GM06990 (cell line): ENCODE measurements at regions not wholly inside any gene's neighbourhood (a gene's known extent, or its start where the extent isn't known, plus 50 kb on each side); places are given as distances from the start of the nearest gene placed in this dataset.

Experiments used
- DNase-seq: peaks from one replicate; pipeline ENCODE4 v3.0.0-alpha.2; 2011; ENCODE audit not compliant: insufficient read length; ENCODE audit errors: extremely low read depth
- H3K27me3 ChIP-seq: replicated peaks from 2 replicates; pipeline ENCODE4 v1.6.0; 2011; ENCODE audit warnings: low read length; ENCODE audit not compliant: control insufficient read depth, insufficient read depth
- H3K36me3 ChIP-seq: 2 replicates; pipeline ENCODE4 v1.5.1; 2011; ENCODE audit warnings: low read length; ENCODE audit not compliant: control insufficient read depth, insufficient read depth
- H3K4me3 ChIP-seq: replicated peaks from 2 replicates; pipeline ENCODE4 v1.5.1; 2011; ENCODE audit warnings: low read depth, mild to moderate bottlenecking, control low read depth, low read length
- TF ChIP-seq, protein P1 (sequence below): IDR thresholded peaks from 2 replicates; pipeline ENCODE4 v1.5.1; 2011; ENCODE audit warnings: low read length, control low read depth, mild to moderate bottlenecking, inconsistent platforms; ENCODE audit not compliant: insufficient read depth, poor library complexity, severe bottlenecking

DNA sequence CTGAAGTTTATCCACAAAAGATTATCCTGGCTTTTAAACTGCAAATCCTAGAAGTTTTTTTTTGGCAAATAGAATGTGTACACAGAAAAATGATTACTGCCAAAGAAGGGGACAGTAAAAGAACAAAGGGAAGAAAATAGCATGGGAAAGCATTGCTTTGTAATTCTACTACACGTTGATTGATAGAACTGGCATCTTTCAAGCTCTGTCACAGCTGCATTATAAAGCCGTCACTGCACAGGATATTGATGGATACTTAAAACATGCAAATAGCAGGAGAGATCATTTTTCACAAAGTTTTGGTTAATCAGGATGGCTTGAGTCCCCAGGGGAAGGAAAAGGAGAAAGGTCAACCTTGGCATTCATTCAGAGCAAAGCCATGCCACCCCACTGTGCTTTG, 183.7 kb upstream of the RRP15 start:
- no peaks in the 10 kb centered on the region for H3K36me3 ChIP-seq
- TF ChIP-seq, protein P1, sequence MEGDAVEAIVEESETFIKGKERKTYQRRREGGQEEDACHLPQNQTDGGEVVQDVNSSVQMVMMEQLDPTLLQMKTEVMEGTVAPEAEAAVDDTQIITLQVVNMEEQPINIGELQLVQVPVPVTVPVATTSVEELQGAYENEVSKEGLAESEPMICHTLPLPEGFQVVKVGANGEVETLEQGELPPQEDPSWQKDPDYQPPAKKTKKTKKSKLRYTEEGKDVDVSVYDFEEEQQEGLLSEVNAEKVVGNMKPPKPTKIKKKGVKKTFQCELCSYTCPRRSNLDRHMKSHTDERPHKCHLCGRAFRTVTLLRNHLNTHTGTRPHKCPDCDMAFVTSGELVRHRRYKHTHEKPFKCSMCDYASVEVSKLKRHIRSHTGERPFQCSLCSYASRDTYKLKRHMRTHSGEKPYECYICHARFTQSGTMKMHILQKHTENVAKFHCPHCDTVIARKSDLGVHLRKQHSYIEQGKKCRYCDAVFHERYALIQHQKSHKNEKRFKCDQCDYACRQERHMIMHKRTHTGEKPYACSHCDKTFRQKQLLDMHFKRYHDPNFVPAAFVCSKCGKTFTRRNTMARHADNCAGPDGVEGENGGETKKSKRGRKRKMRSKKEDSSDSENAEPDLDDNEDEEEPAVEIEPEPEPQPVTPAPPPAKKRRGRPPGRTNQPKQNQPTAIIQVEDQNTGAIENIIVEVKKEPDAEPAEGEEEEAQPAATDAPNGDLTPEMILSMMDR, result no peak
- no peaks in the 10 kb centered on the region for H3K27me3 ChIP-seq
- no peak overlapping the region for H3K4me3 ChIP-seq
- no peak for DNase-seq

DNA sequence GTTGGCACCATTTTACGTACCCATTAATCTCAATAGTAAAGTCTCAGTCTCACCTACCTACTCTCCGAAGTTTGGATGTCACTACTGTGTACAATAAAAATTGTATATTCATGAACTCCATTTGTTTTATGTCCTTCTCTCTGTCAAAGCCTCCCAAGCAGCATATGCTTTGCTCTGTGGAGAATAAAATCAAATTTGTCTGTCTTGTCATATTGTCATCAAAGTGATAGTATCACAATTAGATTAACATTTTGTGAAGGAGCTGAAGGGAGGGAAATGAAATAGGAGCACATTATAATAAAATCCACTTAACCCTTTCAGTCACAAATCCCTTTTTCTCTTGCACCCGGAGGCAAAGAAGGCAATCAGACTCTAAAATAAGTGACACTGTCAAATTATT, 177.1 kb upstream of the RRP15 start:
- H3K4me3 ChIP-seq, result no peak overlapping the region
- H3K36me3 ChIP-seq, result no peaks in the 10 kb centered on the region
- no peak for DNase-seq
- H3K27me3 ChIP-seq, result no peaks in the 10 kb centered on the region
- TF ChIP-seq, protein P1, result no peak

DNA sequence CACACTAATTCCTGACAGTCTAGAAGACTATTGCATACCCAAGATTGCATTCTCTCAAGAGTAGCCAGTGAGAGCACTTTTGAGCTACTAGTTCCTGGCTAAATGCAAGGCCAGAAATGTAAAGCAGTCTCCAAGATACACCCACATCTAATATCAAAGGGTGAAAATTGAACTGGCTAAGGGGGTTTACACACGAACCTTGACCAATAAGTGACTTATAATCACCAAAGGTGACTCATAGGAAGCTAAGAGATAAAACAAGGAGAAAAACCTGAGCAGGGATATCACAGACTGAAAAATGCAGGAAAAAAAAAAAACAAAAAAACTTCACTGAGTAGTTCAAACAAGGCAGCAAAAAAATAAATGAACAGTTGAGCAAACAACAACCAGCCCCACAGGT, 172.2 kb upstream of the RRP15 start:
- Histone ChIP-seq H3K4me3 (no peak overlapping the region), H3K36me3 (no peaks in the 10 kb centered on the region), H3K27me3 (no peaks in the 10 kb centered on the region)
- DNase-seq, result no peak
- TF ChIP-seq, protein P1, result no peak

DNA sequence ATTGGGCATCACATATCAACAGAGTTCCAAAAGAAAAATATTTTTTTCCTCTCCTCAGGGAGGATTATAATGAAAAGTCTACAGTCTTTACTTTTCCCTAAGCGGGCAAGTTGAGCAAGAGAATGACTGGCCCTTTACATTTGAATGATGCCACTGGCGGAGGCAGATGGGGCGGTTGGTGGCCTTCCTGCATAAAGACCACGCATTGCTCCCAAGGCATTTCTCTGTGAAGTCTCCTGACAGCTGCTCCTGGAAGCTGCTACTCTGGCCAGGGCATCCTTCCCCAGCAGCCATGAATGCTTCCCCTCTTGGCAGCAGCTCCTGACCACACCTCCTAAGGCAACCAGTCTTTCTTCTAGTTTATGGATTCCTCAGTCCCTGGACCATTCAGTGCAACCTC, 161.1 kb upstream of the RRP15 start:
- DNase-seq, result no peak
- H3K27me3 ChIP-seq, result no peaks in the 10 kb centered on the region
- H3K36me3 ChIP-seq, result no peaks in the 10 kb centered on the region
- TF ChIP-seq, protein P1, result no peak
- no peak overlapping the region for H3K4me3 ChIP-seq

DNA sequence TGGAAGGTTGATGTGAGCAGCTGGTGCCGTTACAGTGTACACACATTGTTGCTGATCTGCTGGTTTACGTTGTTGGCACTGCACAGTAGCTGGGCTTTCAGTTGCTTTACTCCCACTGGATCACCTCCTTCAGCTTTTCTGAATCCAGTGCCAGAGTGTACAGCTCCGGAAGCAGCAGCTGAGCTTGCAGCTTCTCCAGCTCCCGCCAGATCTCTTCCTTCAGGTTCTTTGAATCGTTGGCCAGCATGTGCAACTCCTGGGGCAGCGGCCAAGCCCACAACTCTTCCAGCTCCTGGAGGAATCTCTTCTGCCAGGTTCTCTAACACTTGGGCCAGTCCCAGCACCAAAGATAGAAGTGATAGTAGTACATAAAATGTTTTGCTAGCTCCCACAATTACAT, 149.7 kb upstream of the RRP15 start:
- TF ChIP-seq, protein P1, result no peak
- Histone ChIP-seq H3K36me3 (no peaks in the 10 kb centered on the region), H3K27me3 (no peaks in the 10 kb centered on the region), H3K4me3 (no peak overlapping the region)
- no peak for DNase-seq

DNA sequence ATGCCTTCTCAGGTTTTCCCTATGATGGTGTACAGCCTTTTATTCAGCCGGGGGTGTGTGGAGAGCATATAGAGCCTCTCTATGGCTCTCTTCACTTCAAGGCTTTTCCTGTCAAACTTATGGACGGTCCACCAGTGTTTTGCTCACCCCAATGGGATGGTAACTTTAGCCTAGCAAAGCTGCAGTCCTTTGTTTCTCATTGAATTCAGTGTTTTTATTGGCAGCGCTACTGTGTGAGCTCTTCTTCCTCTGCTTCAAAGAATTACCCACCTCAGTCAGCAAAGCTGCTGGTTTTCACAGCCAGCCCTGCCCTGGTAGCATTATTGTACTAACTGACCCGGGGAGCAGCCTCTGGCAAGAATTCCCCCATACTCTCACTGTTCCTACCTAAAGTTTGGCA, 145.3 kb upstream of the RRP15 start:
- DNase-seq, result no peak
- TF ChIP-seq, protein P1, result no peak
- no peak overlapping the region for H3K4me3 ChIP-seq
- H3K27me3 ChIP-seq, result no peaks in the 10 kb centered on the region
- H3K36me3 ChIP-seq, result no peaks in the 10 kb centered on the region
